Body of pancreas (tissue), 4 donors: ENCODE measurements at regions not wholly inside any gene's neighbourhood (a gene's known extent, or its start where the extent isn't known, plus 50 kb on each side); places are given as distances from the start of the nearest gene placed in this dataset.

ENCODE experiments used
- POLR2A ChIP-seq, 3 donors: fragments of 450-650 bp; IDR thresholded peaks; one replicate each; pipeline ENCODE4 v1.6.1; 2016; ENCODE audit warnings: antibody characterized with exemption in 3 of 3, mild to moderate bottlenecking in 2 of 3
- TF ChIP-seq, protein P1 (sequence below), 7 experiments: fragments of 450-650 bp in 4 of 7; fragments of 200-600 bp in 3 of 7; sonication (generic) in 3 of 7; IDR thresholded peaks; one replicate each; pipeline ENCODE4 v1.5.1; 2016 to 2019; ENCODE audit warnings: antibody characterized with exemption in 7 of 7

- TF ChIP-seq, protein P1, sequence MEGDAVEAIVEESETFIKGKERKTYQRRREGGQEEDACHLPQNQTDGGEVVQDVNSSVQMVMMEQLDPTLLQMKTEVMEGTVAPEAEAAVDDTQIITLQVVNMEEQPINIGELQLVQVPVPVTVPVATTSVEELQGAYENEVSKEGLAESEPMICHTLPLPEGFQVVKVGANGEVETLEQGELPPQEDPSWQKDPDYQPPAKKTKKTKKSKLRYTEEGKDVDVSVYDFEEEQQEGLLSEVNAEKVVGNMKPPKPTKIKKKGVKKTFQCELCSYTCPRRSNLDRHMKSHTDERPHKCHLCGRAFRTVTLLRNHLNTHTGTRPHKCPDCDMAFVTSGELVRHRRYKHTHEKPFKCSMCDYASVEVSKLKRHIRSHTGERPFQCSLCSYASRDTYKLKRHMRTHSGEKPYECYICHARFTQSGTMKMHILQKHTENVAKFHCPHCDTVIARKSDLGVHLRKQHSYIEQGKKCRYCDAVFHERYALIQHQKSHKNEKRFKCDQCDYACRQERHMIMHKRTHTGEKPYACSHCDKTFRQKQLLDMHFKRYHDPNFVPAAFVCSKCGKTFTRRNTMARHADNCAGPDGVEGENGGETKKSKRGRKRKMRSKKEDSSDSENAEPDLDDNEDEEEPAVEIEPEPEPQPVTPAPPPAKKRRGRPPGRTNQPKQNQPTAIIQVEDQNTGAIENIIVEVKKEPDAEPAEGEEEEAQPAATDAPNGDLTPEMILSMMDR (IDR thresholded peaks at IDR 0.05): no peak
- TF ChIP-seq POLR2A (IDR thresholded peaks at IDR 0.05): no peak
Measured at GRCh38 chr2:49254401-49254800, 100.1 kb upstream of the FSHR start.
